ENCODE measurements at regions not wholly inside any gene's neighbourhood (a gene's known extent, or its start where the extent isn't known, plus 50 kb on each side); places are given as distances from the start of the nearest gene placed in this dataset.

DNA sequence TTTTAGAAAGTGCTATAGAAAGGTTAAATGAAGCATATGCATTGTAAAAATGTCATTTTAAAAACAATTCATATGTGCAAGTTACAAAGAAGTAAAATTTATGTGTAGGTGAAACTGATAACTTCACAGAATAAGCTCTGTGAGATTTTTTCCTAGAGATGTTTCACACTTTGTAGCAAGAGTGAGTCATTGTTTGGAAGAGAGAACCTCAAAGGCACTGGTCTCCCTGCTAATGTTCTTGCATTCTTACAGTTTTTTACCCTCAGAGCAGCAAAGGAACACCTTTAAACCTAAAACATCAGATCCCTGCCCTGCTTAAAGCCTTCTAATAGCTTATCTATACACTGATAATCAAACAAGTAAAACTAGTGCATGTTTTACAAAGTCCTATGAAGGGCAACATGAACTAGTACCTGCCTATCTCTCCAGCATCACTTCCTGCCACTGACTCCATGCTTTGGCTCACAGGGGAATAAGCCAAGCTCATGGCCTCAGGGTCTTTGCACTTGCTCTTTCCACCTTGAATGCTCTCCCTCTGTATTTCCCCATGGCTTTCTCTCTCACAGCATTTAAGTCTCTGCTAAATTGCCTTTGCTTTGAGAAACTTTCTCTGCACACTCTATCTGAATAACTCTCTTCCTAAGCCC lies 997.0 kb downstream of the GATA3 start:
- peak overlapping the region; percentile 47 for H2AFZ ChIP-seq (ENCODE audit: control insufficient read depth, low read length)
- H3K9me1 ChIP-seq (ENCODE audit: control insufficient read depth, extremely low read depth, insufficient read depth, low read length) = no peaks in the 10 kb centered on the region
- no peak overlapping the region for H3K27ac ChIP-seq (ENCODE audit: control insufficient read depth, insufficient read depth, low read length)
- H4K20me1 ChIP-seq (ENCODE audit: control insufficient read depth, extremely low read depth, insufficient read depth, low read length) = no peaks in the 10 kb centered on the region
- H3K4me2 ChIP-seq (ENCODE audit: control insufficient read depth, extremely low read depth, insufficient read depth, low read depth, low read length) = no peak overlapping the region
- no peak for DNase-seq (ENCODE audit: low read depth, low spot score)
- H3K36me3 ChIP-seq (ENCODE audit: control insufficient read depth in 2 of 2, extremely low read depth in 1 of 2, insufficient read depth in 2 of 2, low read length in 2 of 2) = no peaks in the 10 kb centered on the region
- no peak overlapping the region for H3K9ac ChIP-seq (ENCODE audit: control insufficient read depth, extremely low read depth, insufficient read depth, low read length)
- H3K4me1 ChIP-seq (ENCODE audit: control insufficient read depth, extremely low read depth, insufficient read depth, low read length) = no peaks in the 10 kb centered on the region
- H3K79me2 ChIP-seq (ENCODE audit: control insufficient read depth, insufficient read depth, low read length) = no peaks in the 10 kb centered on the region
- TF ChIP-seq, protein P1, sequence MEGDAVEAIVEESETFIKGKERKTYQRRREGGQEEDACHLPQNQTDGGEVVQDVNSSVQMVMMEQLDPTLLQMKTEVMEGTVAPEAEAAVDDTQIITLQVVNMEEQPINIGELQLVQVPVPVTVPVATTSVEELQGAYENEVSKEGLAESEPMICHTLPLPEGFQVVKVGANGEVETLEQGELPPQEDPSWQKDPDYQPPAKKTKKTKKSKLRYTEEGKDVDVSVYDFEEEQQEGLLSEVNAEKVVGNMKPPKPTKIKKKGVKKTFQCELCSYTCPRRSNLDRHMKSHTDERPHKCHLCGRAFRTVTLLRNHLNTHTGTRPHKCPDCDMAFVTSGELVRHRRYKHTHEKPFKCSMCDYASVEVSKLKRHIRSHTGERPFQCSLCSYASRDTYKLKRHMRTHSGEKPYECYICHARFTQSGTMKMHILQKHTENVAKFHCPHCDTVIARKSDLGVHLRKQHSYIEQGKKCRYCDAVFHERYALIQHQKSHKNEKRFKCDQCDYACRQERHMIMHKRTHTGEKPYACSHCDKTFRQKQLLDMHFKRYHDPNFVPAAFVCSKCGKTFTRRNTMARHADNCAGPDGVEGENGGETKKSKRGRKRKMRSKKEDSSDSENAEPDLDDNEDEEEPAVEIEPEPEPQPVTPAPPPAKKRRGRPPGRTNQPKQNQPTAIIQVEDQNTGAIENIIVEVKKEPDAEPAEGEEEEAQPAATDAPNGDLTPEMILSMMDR (optimal IDR thresholded peaks at IDR 0.05 in 1 of 3, IDR thresholded peaks at IDR 0.05 in 1 of 3, conservative IDR thresholded peaks at IDR 0.05 in 1 of 3; ENCODE audit: extremely low read depth in 1 of 3, insufficient read depth in 2 of 3, low read length in 3 of 3) = no peak
- no peaks in the 10 kb centered on the region for H3K9me3 ChIP-seq (ENCODE audit: control insufficient read depth, low read depth, low read length)
- peak; percentile 66 for FAIRE-seq
- H3K4me3 ChIP-seq (ENCODE audit: control insufficient read depth in 2 of 3, extremely low read depth in 1 of 3, insufficient read depth in 2 of 3, low read depth in 1 of 3, low read length in 3 of 3) = no peak overlapping the region
- no peaks in the 10 kb centered on the region for H3K27me3 ChIP-seq (ENCODE audit: control insufficient read depth, extremely low read depth, insufficient read depth, low read length)
- dilution Hi-C loops (cut with MboI; ENCODE audit: extremely low pct_ligation_motif_present, low sequenced_read_pairs) = no loop called here

DNA sequence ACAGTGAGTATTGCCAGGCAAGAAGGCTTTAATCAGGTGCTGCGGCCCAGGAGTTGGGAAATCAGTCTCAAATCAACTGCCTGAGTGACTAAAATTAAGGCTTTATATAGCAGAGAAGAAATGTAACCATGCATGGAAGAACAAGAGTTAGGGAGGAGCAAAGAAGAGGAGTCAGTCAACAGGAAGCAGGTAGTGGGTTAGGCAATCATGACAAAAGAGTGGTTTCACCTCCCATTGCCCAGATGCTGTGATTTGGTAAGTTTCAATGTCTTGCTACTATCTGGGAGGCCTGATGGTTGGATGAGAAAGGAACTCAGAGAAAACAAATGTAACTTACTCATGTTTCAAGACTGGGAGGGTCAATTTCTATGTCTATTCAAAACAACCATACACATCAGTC lies 998.3 kb downstream of the GATA3 start:
- Histone ChIP-seq H3K4me1 (ENCODE audit: control insufficient read depth, extremely low read depth, insufficient read depth, low read length) (no peaks in the 10 kb centered on the region), H3K4me2 (ENCODE audit: control insufficient read depth, extremely low read depth, insufficient read depth, low read depth, low read length) (no peak overlapping the region), H3K9me3 (ENCODE audit: control insufficient read depth, low read depth, low read length) (no peaks in the 10 kb centered on the region), H3K9me1 (ENCODE audit: control insufficient read depth, extremely low read depth, insufficient read depth, low read length) (no peaks in the 10 kb centered on the region), H3K9ac (ENCODE audit: control insufficient read depth, extremely low read depth, insufficient read depth, low read length) (no peak overlapping the region), H2AFZ (ENCODE audit: control insufficient read depth, low read length) (no peak overlapping the region), H3K4me3 (ENCODE audit: control insufficient read depth in 2 of 3, extremely low read depth in 1 of 3, insufficient read depth in 2 of 3, low read depth in 1 of 3, low read length in 3 of 3) (no peak overlapping the region), H3K36me3 (ENCODE audit: control insufficient read depth in 2 of 2, extremely low read depth in 1 of 2, insufficient read depth in 2 of 2, low read length in 2 of 2) (no peaks in the 10 kb centered on the region), H3K79me2 (ENCODE audit: control insufficient read depth, insufficient read depth, low read length) (no peaks in the 10 kb centered on the region), H3K27ac (ENCODE audit: control insufficient read depth, insufficient read depth, low read length) (no peak overlapping the region), H4K20me1 (ENCODE audit: control insufficient read depth, extremely low read depth, insufficient read depth, low read length) (no peaks in the 10 kb centered on the region), H3K27me3 (ENCODE audit: control insufficient read depth, extremely low read depth, insufficient read depth, low read length) (no peaks in the 10 kb centered on the region)
- TF ChIP-seq EZH2 (IDR thresholded peaks at IDR 0.05; ENCODE audit: low read length) = no peak
- TF ChIP-seq, protein P1 (optimal IDR thresholded peaks at IDR 0.05 in 1 of 3, IDR thresholded peaks at IDR 0.05 in 1 of 3, conservative IDR thresholded peaks at IDR 0.05 in 1 of 3; ENCODE audit: extremely low read depth in 1 of 3, insufficient read depth in 2 of 3, low read length in 3 of 3) = no peak
- DNase-seq (ENCODE audit: low read depth, low spot score) (no peak), FAIRE-seq (no peak)
- dilution Hi-C loops (cut with MboI; ENCODE audit: extremely low pct_ligation_motif_present, low sequenced_read_pairs) = no loop called here
